ENCODE measurements at regions not wholly inside any gene's neighbourhood (a gene's known extent, or its start where the extent isn't known, plus 50 kb on each side); places are given as distances from the start of the nearest gene placed in this dataset.

GRCh38 chr2:234802845-234803171, 149.0 kb upstream of the SH3BP4 start:
- Histone ChIP-seq H4K8ac (ENCODE audit: low read depth, low read length) (no peak overlapping the region), H3K23ac (ENCODE audit: low read length) (no peak overlapping the region), H3K4me1 (ENCODE audit: control insufficient read depth in 1 of 2, insufficient read depth in 2 of 2, low read length in 2 of 2) (peaks cover 0 to 2% of the 10 kb centered on the region in 2 experiments), H3K4me2 (ENCODE audit: low read length) (no peak overlapping the region), H3K4me3 (ENCODE audit: low read depth, low read length) (no peak overlapping the region), H2BK12ac (ENCODE audit: low read length) (no peak overlapping the region), H3K79me1 (ENCODE audit: low read length) (no peaks in the 10 kb centered on the region), H4K12ac (ENCODE audit: low read depth, low read length) (no peak overlapping the region), H3K27ac (ENCODE audit: low read depth, low read length) (no peak overlapping the region), H3K4ac (ENCODE audit: low read depth, low read length) (no peak overlapping the region), H3K14ac (ENCODE audit: low read length) (no peak overlapping the region), H3K79me2 (ENCODE audit: control insufficient read depth, insufficient read depth, low read length, poor library complexity) (no peaks in the 10 kb centered on the region), H3K9me3 (ENCODE audit: insufficient read depth, low read depth, low read length) (peaks cover 7% of the 10 kb centered on the region), H2AK5ac (ENCODE audit: low read length) (no peak overlapping the region), H3K18ac (ENCODE audit: low read length) (no peak overlapping the region), H3K36me3 (ENCODE audit: control insufficient read depth in 1 of 2, insufficient read depth in 2 of 2, low read length in 2 of 2) (no peaks in the 10 kb centered on the region), H3K27me3 (ENCODE audit: insufficient read depth, low read length) (no peaks in the 10 kb centered on the region), H2BK120ac (ENCODE audit: insufficient read depth, low read length, poor library complexity) (no peak overlapping the region), H2AFZ (ENCODE audit: insufficient read depth, low read length, poor library complexity) (no peak overlapping the region), H3K9ac (ENCODE audit: low read length) (no peak overlapping the region), H4K91ac (ENCODE audit: low read depth, low read length) (no peak overlapping the region), H2BK5ac (ENCODE audit: low read depth, low read length, poor library complexity) (no peak overlapping the region)
- DNase-seq: no peak
- WGBS (ENCODE audit: extremely low coverage, insufficient coverage, insufficient read length): no CpG with 5 or more reads among the region's 1 CpG

DNA sequence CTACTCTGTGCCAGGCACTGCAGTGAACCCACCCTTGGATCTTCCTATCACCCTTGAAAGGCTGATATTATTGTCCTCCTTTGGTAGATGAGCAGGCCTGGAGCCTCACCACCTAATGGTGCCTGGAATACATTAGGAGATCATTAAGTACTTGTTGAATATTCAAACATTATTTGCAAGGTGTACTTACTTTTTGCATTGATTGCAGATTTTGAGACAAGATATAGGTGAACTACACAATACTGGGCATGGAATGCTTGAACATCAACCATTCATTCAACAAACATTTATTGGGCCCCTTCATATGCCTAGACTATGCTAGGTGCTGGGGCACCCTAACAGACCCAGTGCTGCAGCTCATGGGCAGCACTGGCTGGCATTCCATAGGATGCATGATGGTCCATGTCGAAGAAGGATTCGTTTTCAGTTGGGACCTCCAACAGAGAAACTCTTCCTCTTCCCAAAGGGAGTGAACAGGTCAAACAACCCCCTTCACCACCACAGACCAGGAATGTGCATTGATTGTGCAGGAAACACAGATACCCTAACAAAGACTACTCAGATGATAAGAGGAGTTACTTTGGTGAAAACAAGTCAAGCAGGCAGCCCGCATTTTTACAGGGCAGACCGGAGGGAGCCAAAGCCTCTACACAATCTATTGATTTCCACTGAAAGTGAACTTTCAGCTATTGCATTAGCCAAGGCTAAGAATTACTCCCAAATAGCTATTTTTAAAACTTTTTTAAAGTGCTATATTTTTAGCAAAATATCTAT, 149.6 kb upstream of the SH3BP4 start:
- H3K4me2 ChIP-seq (ENCODE audit: low read length): no peak overlapping the region
- no peak overlapping the region for H3K14ac ChIP-seq (ENCODE audit: low read length)
- no peak overlapping the region for H3K23ac ChIP-seq (ENCODE audit: low read length)
- H3K27ac ChIP-seq (ENCODE audit: low read depth, low read length): no peak overlapping the region
- H3K79me2 ChIP-seq (ENCODE audit: control insufficient read depth, insufficient read depth, low read length, poor library complexity): no peaks in the 10 kb centered on the region
- H4K91ac ChIP-seq (ENCODE audit: low read depth, low read length): no peak overlapping the region
- H3K9me3 ChIP-seq (ENCODE audit: insufficient read depth, low read depth, low read length): peaks cover 7% of the 10 kb centered on the region
- H2BK120ac ChIP-seq (ENCODE audit: insufficient read depth, low read length, poor library complexity): no peak overlapping the region
- H3K18ac ChIP-seq (ENCODE audit: low read length): no peak overlapping the region
- no peak overlapping the region for H3K4ac ChIP-seq (ENCODE audit: low read depth, low read length)
- no peak overlapping the region for H2BK12ac ChIP-seq (ENCODE audit: low read length)
- H2AFZ ChIP-seq (ENCODE audit: insufficient read depth, low read length, poor library complexity): no peak overlapping the region
- no peak overlapping the region for H4K8ac ChIP-seq (ENCODE audit: low read depth, low read length)
- H4K12ac ChIP-seq (ENCODE audit: low read depth, low read length): no peak overlapping the region
- no peak overlapping the region for H3K4me3 ChIP-seq (ENCODE audit: low read depth, low read length)
- no peaks in the 10 kb centered on the region for H3K27me3 ChIP-seq (ENCODE audit: insufficient read depth, low read length)
- H2BK5ac ChIP-seq (ENCODE audit: low read depth, low read length, poor library complexity): no peak overlapping the region
- peaks cover 0 to 2% of the 10 kb centered on the region in 2 experiments for H3K4me1 ChIP-seq (ENCODE audit: control insufficient read depth in 1 of 2, insufficient read depth in 2 of 2, low read length in 2 of 2)
- no peaks in the 10 kb centered on the region for H3K79me1 ChIP-seq (ENCODE audit: low read length)
- no peak for DNase-seq
- H3K9ac ChIP-seq (ENCODE audit: low read length): no peak overlapping the region
- no peak overlapping the region for H2AK5ac ChIP-seq (ENCODE audit: low read length)
- no CpG with 5 or more reads among the region's 4 CpGs for WGBS (ENCODE audit: extremely low coverage, insufficient coverage, insufficient read length)
- no peaks in the 10 kb centered on the region for H3K36me3 ChIP-seq (ENCODE audit: control insufficient read depth in 1 of 2, insufficient read depth in 2 of 2, low read length in 2 of 2)

- Histone ChIP-seq H3K27ac (ENCODE audit: low read depth, low read length) (no peak overlapping the region), H2BK120ac (ENCODE audit: insufficient read depth, low read length, poor library complexity) (no peak overlapping the region), H3K36me3 (ENCODE audit: control insufficient read depth in 1 of 2, insufficient read depth in 2 of 2, low read length in 2 of 2) (no peaks in the 10 kb centered on the region), H3K4me2 (ENCODE audit: low read length) (no peak overlapping the region), H2AFZ (ENCODE audit: insufficient read depth, low read length, poor library complexity) (no peak overlapping the region), H3K9ac (ENCODE audit: low read length) (no peak overlapping the region), H3K79me2 (ENCODE audit: control insufficient read depth, insufficient read depth, low read length, poor library complexity) (no peaks in the 10 kb centered on the region), H4K91ac (ENCODE audit: low read depth, low read length) (no peak overlapping the region), H3K4ac (ENCODE audit: low read depth, low read length) (no peak overlapping the region), H2AK5ac (ENCODE audit: low read length) (no peak overlapping the region), H3K27me3 (ENCODE audit: insufficient read depth, low read length) (no peaks in the 10 kb centered on the region), H4K8ac (ENCODE audit: low read depth, low read length) (no peak overlapping the region), H3K4me3 (ENCODE audit: low read depth, low read length) (no peak overlapping the region), H2BK12ac (ENCODE audit: low read length) (no peak overlapping the region), H4K12ac (ENCODE audit: low read depth, low read length) (no peak overlapping the region), H3K79me1 (ENCODE audit: low read length) (no peaks in the 10 kb centered on the region), H3K4me1 (ENCODE audit: control insufficient read depth in 1 of 2, insufficient read depth in 2 of 2, low read length in 2 of 2) (peaks cover 0 to 2% of the 10 kb centered on the region in 2 experiments), H3K18ac (ENCODE audit: low read length) (no peak overlapping the region), H3K23ac (ENCODE audit: low read length) (no peak overlapping the region), H3K14ac (ENCODE audit: low read length) (no peak overlapping the region), H2BK5ac (ENCODE audit: low read depth, low read length, poor library complexity) (no peak overlapping the region), H3K9me3 (ENCODE audit: insufficient read depth, low read depth, low read length) (peaks cover 4% of the 10 kb centered on the region)
- WGBS (ENCODE audit: extremely low coverage, insufficient coverage, insufficient read length): no CpG with 5 or more reads among the region's 15 CpGs
- DNase-seq: peak; percentile 46 to 70
Observed at GRCh38 chr2:234797566-234798250, 154.1 kb upstream of the SH3BP4 start.

DNA sequence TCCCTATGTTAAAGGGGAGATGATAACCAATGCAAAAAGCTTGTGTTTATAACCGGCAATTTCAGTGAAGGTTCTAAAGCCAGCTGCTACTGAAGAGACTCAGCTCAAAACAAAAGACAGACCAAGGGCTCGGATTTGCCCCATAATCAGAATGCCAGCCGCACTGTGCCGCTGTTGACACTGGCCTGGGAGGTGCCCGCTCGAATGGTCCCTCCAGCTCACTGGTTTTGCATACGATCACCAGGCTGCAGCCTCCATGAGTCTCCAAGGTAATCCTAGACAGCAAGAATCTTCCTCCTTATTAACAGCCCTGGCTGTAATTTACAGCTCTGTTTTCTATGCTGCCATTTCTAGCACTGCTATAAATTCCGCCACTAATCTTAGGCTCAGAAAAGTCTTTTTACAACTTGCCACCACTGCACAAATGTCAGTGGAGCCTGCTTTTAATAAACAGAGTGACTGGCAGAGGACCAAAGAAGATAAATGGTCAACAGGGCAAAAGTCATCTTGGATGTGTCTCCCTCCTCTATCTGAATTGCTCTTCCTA, 155.7 kb upstream of the SH3BP4 start:
- H2AK5ac ChIP-seq (ENCODE audit: low read length): no peak overlapping the region
- H3K4ac ChIP-seq (ENCODE audit: low read depth, low read length): no peak overlapping the region
- H3K14ac ChIP-seq (ENCODE audit: low read length): no peak overlapping the region
- H2BK12ac ChIP-seq (ENCODE audit: low read length): no peak overlapping the region
- H3K79me2 ChIP-seq (ENCODE audit: control insufficient read depth, insufficient read depth, low read length, poor library complexity): no peaks in the 10 kb centered on the region
- H3K9me3 ChIP-seq (ENCODE audit: insufficient read depth, low read depth, low read length): peaks cover 2% of the 10 kb centered on the region
- H3K79me1 ChIP-seq (ENCODE audit: low read length): no peaks in the 10 kb centered on the region
- WGBS (ENCODE audit: extremely low coverage, insufficient coverage, insufficient read length): no CpG with 5 or more reads among the region's 8 CpGs
- H3K36me3 ChIP-seq (ENCODE audit: control insufficient read depth in 1 of 2, insufficient read depth in 2 of 2, low read length in 2 of 2): no peaks in the 10 kb centered on the region
- no peak overlapping the region for H3K9ac ChIP-seq (ENCODE audit: low read length)
- no peak overlapping the region for H3K27ac ChIP-seq (ENCODE audit: low read depth, low read length)
- no peak for DNase-seq
- no peak overlapping the region for H3K18ac ChIP-seq (ENCODE audit: low read length)
- H4K8ac ChIP-seq (ENCODE audit: low read depth, low read length): no peak overlapping the region
- H3K4me1 ChIP-seq (ENCODE audit: control insufficient read depth in 1 of 2, insufficient read depth in 2 of 2, low read length in 2 of 2): no peaks in the 10 kb centered on the region
- H2AFZ ChIP-seq (ENCODE audit: insufficient read depth, low read length, poor library complexity): no peak overlapping the region
- no peak overlapping the region for H4K91ac ChIP-seq (ENCODE audit: low read depth, low read length)
- H3K4me2 ChIP-seq (ENCODE audit: low read length): no peak overlapping the region
- no peak overlapping the region for H3K23ac ChIP-seq (ENCODE audit: low read length)
- H3K27me3 ChIP-seq (ENCODE audit: insufficient read depth, low read length): no peaks in the 10 kb centered on the region
- H2BK120ac ChIP-seq (ENCODE audit: insufficient read depth, low read length, poor library complexity): no peak overlapping the region
- H4K12ac ChIP-seq (ENCODE audit: low read depth, low read length): no peak overlapping the region
- no peak overlapping the region for H3K4me3 ChIP-seq (ENCODE audit: low read depth, low read length)
- H2BK5ac ChIP-seq (ENCODE audit: low read depth, low read length, poor library complexity): no peak overlapping the region

Measured in trophoblast cell (in vitro differentiated cells and primary cell).